Brain microvascular endothelial cell (primary cell): ENCODE measurements at regions not wholly inside any gene's neighbourhood (a gene's known extent, or its start where the extent isn't known, plus 50 kb on each side); places are given as distances from the start of the nearest gene placed in this dataset.

Experiments used
- DNase-seq: peaks from one replicate; pipeline ENCODE4 v3.0.0-alpha.2; 2020
- H3K27ac ChIP-seq: fragments of 250-450 bp; sonication (Bioruptor Pico); 2 replicates; pipeline ENCODE4 v1.5.1; 2020; ENCODE audit warnings: mild to moderate bottlenecking, moderate library complexity
- H3K27me3 ChIP-seq: fragments of 250-450 bp; sonication (Bioruptor Pico); replicated peaks from 2 replicates; pipeline ENCODE4 v1.5.1; 2020; ENCODE audit warnings: mild to moderate bottlenecking
- H3K36me3 ChIP-seq: fragments of 250-450 bp; sonication (Bioruptor Pico); replicated peaks from 2 replicates; pipeline ENCODE4 v1.5.1; 2020; ENCODE audit warnings: mild to moderate bottlenecking
- H3K4me3 ChIP-seq: 2 replicates; pipeline ENCODE4 v1.5.1; 2011; ENCODE audit warnings: low read depth, mild to moderate bottlenecking, control low read depth, low read length, moderate library complexity
- in situ Hi-C: cut with HindIII; loops from 2 replicates; pipeline ENCODE4 v1.10.0; 2017; ENCODE audit warnings: low sequenced_read_pairs, low pct_ligation_motif_present
- TF ChIP-seq, protein P1 (sequence below): IDR thresholded peaks from 2 replicates; pipeline ENCODE4 v1.5.1; 2011; ENCODE audit warnings: low read depth, mild to moderate bottlenecking, moderate library complexity, low read length, control low read depth, inconsistent platforms; ENCODE audit errors: missing control alignments

DNA sequence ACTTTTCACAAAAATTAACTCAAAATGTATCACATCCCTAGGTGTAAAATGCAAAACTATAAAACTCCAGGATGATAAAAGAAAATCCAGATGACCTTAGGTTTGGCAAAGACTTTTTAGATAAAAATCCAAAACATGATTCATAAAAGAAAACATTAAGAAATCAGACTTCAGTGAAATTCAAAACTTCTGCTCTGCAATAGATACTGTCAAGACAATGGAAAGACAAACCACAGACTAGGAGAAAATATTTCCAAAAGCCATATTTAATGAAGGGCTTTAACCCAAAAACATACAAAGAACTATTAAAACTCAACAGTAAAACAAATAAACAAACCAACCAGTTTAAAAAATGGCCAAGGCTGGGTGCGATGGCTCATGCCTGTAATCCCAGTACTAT lies 173.6 kb upstream of the SPOPL start:
- Histone ChIP-seq H3K36me3 (no peaks in the 10 kb centered on the region), H3K4me3 (no peak overlapping the region), H3K27me3 (no peaks in the 10 kb centered on the region), H3K27ac (no peak overlapping the region)
- TF ChIP-seq, protein P1, sequence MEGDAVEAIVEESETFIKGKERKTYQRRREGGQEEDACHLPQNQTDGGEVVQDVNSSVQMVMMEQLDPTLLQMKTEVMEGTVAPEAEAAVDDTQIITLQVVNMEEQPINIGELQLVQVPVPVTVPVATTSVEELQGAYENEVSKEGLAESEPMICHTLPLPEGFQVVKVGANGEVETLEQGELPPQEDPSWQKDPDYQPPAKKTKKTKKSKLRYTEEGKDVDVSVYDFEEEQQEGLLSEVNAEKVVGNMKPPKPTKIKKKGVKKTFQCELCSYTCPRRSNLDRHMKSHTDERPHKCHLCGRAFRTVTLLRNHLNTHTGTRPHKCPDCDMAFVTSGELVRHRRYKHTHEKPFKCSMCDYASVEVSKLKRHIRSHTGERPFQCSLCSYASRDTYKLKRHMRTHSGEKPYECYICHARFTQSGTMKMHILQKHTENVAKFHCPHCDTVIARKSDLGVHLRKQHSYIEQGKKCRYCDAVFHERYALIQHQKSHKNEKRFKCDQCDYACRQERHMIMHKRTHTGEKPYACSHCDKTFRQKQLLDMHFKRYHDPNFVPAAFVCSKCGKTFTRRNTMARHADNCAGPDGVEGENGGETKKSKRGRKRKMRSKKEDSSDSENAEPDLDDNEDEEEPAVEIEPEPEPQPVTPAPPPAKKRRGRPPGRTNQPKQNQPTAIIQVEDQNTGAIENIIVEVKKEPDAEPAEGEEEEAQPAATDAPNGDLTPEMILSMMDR, result no peak
- in situ Hi-C loops, result no loop called here
- DNase-seq, result no peak

GRCh38 chr2:138329162-138329561 lies 172.4 kb upstream of the SPOPL start:
- no peak for DNase-seq
- H3K36me3 ChIP-seq, result no peaks in the 10 kb centered on the region
- H3K4me3 ChIP-seq, result no peak overlapping the region
- TF ChIP-seq, protein P1, result no peak
- in situ Hi-C loops, result no loop called here
- H3K27me3 ChIP-seq, result no peaks in the 10 kb centered on the region
- H3K27ac ChIP-seq, result no peak overlapping the region

DNA sequence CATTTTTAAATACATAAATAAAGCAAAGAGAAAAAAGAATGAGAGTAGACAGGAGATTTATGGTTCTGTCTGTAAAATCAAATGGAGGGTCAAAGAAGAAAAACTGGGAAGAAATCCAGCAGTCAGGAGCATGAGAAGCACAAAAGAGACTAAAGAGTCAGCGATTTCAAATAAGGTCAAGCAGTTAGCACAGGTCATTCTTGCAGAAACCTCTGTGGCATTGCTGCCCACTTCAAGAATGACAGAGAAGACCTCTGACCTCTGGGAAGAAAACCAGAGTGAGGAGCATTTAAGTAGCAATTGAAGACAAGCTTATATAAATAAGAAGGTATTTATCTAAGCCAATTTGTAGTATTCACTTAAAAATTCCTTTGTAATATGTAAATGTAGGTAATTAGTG lies 172.0 kb upstream of the SPOPL start:
- no peaks in the 10 kb centered on the region for H3K27me3 ChIP-seq
- in situ Hi-C loops, result no loop called here
- DNase-seq, result no peak
- no peak overlapping the region for H3K27ac ChIP-seq
- no peak overlapping the region for H3K4me3 ChIP-seq
- TF ChIP-seq, protein P1, result no peak
- H3K36me3 ChIP-seq, result no peaks in the 10 kb centered on the region

DNA sequence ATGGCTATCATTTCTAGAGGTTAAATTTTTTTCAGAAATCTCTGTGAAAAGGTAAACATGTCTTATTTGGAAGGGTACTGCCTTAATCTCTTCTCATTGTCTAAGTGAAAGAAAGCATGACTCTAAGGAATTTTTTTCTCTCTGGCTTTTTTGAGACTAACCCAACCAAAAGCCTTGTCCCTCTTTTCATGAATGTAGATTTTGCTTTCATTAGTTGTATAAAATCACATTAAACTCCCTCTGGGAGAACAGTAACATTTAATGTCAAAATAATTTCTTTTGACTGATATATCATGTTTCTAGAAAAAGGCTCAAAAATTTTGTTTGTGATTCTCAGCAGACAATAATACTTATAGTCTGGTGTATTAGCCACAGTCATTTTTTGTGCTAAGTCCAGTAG lies 168.4 kb upstream of the SPOPL start:
- Histone ChIP-seq H3K27ac (no peak overlapping the region), H3K4me3 (no peak overlapping the region), H3K27me3 (no peaks in the 10 kb centered on the region), H3K36me3 (no peaks in the 10 kb centered on the region)
- TF ChIP-seq, protein P1, result no peak
- DNase-seq, result no peak
- in situ Hi-C loops, result no loop called here

DNA sequence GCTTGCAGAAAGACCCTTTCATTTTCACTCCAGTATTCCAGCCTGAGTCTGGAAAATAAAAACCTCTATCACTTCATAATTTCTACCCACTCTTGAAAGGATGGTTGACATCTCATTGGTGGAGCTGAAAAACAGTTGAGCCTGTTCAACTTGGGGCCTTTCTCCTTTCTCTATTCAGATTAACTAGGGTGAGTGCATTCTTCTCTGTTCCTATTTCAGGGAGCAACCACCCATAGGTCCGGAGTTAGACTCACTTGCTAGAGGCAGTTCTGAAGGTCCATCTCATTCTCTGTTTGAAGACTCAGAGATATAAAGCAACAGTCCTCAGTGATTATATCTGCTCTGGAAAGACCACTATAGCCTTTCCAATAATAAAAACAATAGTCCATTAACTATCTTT lies 167.9 kb upstream of the SPOPL start:
- no peak overlapping the region for H3K4me3 ChIP-seq
- in situ Hi-C loops, result no loop called here
- no peaks in the 10 kb centered on the region for H3K27me3 ChIP-seq
- TF ChIP-seq, protein P1, result no peak
- H3K27ac ChIP-seq, result no peak overlapping the region
- no peaks in the 10 kb centered on the region for H3K36me3 ChIP-seq
- DNase-seq, result no peak

DNA sequence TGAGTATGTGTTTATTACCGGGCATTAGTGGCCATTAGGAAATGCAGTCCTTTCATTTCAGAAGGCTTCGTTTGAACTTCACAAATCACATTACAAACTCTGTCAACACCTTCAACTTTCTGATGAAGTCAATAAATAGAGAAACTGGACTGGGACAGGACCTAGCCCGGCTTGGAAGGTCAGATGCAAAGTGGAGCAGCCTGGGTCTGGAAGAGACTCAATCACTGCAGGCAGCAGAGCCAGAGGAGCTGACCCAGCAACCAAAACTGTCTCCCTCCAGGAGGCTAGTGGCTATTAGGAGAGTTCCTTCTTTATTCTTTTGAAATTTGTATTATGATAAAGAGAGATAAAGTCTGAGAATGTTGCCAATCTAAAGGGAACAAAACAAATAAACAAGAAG lies 167.2 kb upstream of the SPOPL start:
- no peak for DNase-seq

More for the DNA sequence above, 167.2 kb upstream of the SPOPL start:
- in situ Hi-C loops, result no loop called here
- Histone ChIP-seq H3K27ac (no peak overlapping the region), H3K36me3 (no peaks in the 10 kb centered on the region), H3K4me3 (no peak overlapping the region), H3K27me3 (no peaks in the 10 kb centered on the region)
- TF ChIP-seq, protein P1, result no peak
